ENCODE measurements at regions not wholly inside any gene's neighbourhood (a gene's known extent, or its start where the extent isn't known, plus 50 kb on each side); places are given as distances from the start of the nearest gene placed in this dataset.

DNA sequence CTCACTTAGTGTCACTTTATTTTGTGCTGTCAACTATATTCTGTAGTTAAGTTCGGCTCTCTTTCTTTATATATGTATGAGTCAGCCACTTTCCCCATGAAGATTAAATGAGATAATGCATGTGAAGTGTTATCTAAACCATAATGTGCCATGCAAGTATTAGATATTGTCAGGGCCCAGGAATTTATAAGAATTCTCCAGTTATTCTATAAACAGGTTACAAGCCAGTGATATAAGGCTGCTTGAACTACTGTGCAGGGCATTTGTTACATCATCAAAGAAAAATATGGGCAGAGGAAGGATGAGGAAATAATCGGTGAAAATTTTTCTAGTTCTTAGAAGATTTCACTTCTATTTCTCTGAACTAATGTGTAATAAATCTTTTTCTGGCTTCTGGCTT is 1049.0 kb upstream of the NR2F2 start:
- no TSS peak for BruUV-seq (replicated peaks)
- H2AFZ ChIP-seq (ENCODE audit: low read length): no peak overlapping the region
- H4K20me1 ChIP-seq (ENCODE audit: insufficient read depth, low read length): no peaks in the 10 kb centered on the region
- no peak overlapping the region for H3K4me2 ChIP-seq (ENCODE audit: low read depth, low read length)
- H3K36me3 ChIP-seq (replicated peaks in 1 of 2; ENCODE audit: control insufficient read depth in 1 of 2, insufficient read depth in 2 of 2, low read length in 2 of 2): no peaks in the 10 kb centered on the region
- no peak for ATAC-seq
- no peaks in the 10 kb centered on the region for H3K79me2 ChIP-seq (ENCODE audit: insufficient read depth, low read length)
- H3K9ac ChIP-seq (ENCODE audit: insufficient read depth, low read depth, low read length): no peak overlapping the region
- 2% methylated on average over 2 of the region's 2 CpGs for WGBS (ENCODE audit: low lambda C conversion rate)
- in situ Hi-C loops (cut with HindIII; ENCODE audit: extremely low pct_ligation_motif_present, low pct_unique_long_range_greater_than_20kb) (no loop called here), intact Hi-C loops (cut with micrococcal nuclease; ENCODE audit: unreplicated experiment) (no loop called here)
- no peak overlapping the region for H3K27ac ChIP-seq (ENCODE audit: extremely low read length, insufficient read depth, low read length)
- FAIRE-seq: no peak
- no peak overlapping the region for H3K4me3 ChIP-seq (replicated peaks in 1 of 3; ENCODE audit: insufficient read depth in 1 of 3, low read depth in 2 of 3, low read length in 3 of 3)
- no peaks in the 10 kb centered on the region for H3K4me1 ChIP-seq (ENCODE audit: insufficient read depth, low read length)
- CTCF ChIA-PET (ENCODE audit: low intra/inter-chr PET ratio, low total read pairs): no interaction called here
- no peaks in the 10 kb centered on the region for H3K9me3 ChIP-seq (ENCODE audit: low read length)
- no peak for DNase-seq (ENCODE audit: low spot score)
- no peaks in the 10 kb centered on the region; a peak in 1 of 5 replicates for H3K27me3 ChIP-seq (ENCODE audit: control insufficient read depth in 1 of 2, insufficient read depth in 2 of 2, low read length in 2 of 2)
- POLR2A ChIA-PET: no interaction called here
- TF ChIP-seq ZNF136 (CRISPR knock-in tag; IDR thresholded peaks at IDR 0.05; ENCODE audit: low read depth): no peak
- TF ChIP-seq ARHGAP35 (CRISPR knock-in tag; IDR thresholded peaks at IDR 0.05; ENCODE audit: borderline replicate concordance): no peak
- no peak for TF ChIP-seq NR3C1 (CRISPR knock-in tag; IDR thresholded peaks at IDR 0.05)
- TF ChIP-seq ONECUT2 (CRISPR knock-in tag; IDR thresholded peaks at IDR 0.05): no peak
- TF ChIP-seq, protein P1, sequence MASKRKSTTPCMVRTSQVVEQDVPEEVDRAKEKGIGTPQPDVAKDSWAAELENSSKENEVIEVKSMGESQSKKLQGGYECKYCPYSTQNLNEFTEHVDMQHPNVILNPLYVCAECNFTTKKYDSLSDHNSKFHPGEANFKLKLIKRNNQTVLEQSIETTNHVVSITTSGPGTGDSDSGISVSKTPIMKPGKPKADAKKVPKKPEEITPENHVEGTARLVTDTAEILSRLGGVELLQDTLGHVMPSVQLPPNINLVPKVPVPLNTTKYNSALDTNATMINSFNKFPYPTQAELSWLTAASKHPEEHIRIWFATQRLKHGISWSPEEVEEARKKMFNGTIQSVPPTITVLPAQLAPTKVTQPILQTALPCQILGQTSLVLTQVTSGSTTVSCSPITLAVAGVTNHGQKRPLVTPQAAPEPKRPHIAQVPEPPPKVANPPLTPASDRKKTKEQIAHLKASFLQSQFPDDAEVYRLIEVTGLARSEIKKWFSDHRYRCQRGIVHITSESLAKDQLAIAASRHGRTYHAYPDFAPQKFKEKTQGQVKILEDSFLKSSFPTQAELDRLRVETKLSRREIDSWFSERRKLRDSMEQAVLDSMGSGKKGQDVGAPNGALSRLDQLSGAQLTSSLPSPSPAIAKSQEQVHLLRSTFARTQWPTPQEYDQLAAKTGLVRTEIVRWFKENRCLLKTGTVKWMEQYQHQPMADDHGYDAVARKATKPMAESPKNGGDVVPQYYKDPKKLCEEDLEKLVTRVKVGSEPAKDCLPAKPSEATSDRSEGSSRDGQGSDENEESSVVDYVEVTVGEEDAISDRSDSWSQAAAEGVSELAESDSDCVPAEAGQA (IDR thresholded peaks at IDR 0.05; ENCODE audit: low read depth): no peak
- TF ChIP-seq, protein P1 (CRISPR knock-in tag; IDR thresholded peaks at IDR 0.05; ENCODE audit: borderline replicate concordance): no peak
- no peak for TF ChIP-seq ZNF350 (CRISPR knock-in tag; IDR thresholded peaks at IDR 0.05; ENCODE audit: borderline replicate concordance, low read depth)
- TF ChIP-seq ZZZ3 (CRISPR knock-in tag; IDR thresholded peaks at IDR 0.05; ENCODE audit: borderline replicate concordance): no peak
- TF ChIP-seq ZNF101 (CRISPR knock-in tag; IDR thresholded peaks at IDR 0.05; ENCODE audit: borderline replicate concordance, low read depth): no peak
- TF ChIP-seq MLX (CRISPR knock-in tag; IDR thresholded peaks at IDR 0.05): no peak
- TF ChIP-seq POLR2G (IDR thresholded peaks at IDR 0.05; ENCODE audit: low read depth, low read length): no peak
- no peak for TF ChIP-seq ZNF296 (CRISPR knock-in tag; conservative IDR thresholded peaks at IDR 0.05)
- TF ChIP-seq, protein P2, sequence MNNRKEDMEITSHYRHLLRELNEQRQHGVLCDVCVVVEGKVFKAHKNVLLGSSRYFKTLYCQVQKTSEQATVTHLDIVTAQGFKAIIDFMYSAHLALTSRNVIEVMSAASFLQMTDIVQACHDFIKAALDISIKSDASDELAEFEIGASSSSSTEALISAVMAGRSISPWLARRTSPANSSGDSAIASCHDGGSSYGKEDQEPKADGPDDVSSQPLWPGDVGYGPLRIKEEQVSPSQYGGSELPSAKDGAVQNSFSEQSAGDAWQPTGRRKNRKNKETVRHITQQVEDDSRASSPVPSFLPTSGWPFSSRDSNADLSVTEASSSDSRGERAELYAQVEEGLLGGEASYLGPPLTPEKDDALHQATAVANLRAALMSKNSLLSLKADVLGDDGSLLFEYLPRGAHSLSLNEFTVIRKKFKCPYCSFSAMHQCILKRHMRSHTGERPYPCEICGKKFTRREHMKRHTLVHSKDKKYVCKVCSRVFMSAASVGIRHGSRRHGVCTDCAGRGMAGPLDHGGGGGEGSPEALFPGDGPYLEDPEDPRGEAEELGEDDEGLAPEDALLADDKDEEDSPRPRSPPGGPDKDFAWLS (CRISPR knock-in tag; IDR thresholded peaks at IDR 0.05; ENCODE audit: borderline replicate concordance): no peak
- TF ChIP-seq GFI1 (CRISPR knock-in tag; IDR thresholded peaks at IDR 0.05; ENCODE audit: borderline replicate concordance): no peak
- no peak for TF ChIP-seq SP2 (CRISPR knock-in tag; IDR thresholded peaks at IDR 0.05)
- TF ChIP-seq SRSF9 (IDR thresholded peaks at IDR 0.05; ENCODE audit: borderline replicate concordance, insufficient read depth, low read depth, low read length, poor library complexity, severe bottlenecking): no peak
- TF ChIP-seq ZBTB25 (CRISPR knock-in tag; IDR thresholded peaks at IDR 0.05): no peak
